ENCODE measurements at regions not wholly inside any gene's neighbourhood (a gene's known extent, or its start where the extent isn't known, plus 50 kb on each side); places are given as distances from the start of the nearest gene placed in this dataset.

GRCh38 chr9:13049223-13049622 lies 230.3 kb downstream of the MPDZ start:
- no peaks in the 10 kb centered on the region for H3K79me2 ChIP-seq (replicated peaks; ENCODE audit: insufficient read depth, low read length)
- peak overlapping the region; percentile 21 for H3K4me3 ChIP-seq (ENCODE audit: low read length)
- H4K20me1 ChIP-seq (ENCODE audit: insufficient read depth), result no peaks in the 10 kb centered on the region
- H3K4me2 ChIP-seq (ENCODE audit: low read length), result no peak overlapping the region
- TF ChIP-seq POLR2AphosphoS5 (IDR thresholded peaks at IDR 0.05) (peak; percentile 76), EP300 (conservative IDR thresholded peaks at IDR 0.05; ENCODE audit: poor library complexity, severe bottlenecking) (no peak)
- TF ChIP-seq, protein P1, sequence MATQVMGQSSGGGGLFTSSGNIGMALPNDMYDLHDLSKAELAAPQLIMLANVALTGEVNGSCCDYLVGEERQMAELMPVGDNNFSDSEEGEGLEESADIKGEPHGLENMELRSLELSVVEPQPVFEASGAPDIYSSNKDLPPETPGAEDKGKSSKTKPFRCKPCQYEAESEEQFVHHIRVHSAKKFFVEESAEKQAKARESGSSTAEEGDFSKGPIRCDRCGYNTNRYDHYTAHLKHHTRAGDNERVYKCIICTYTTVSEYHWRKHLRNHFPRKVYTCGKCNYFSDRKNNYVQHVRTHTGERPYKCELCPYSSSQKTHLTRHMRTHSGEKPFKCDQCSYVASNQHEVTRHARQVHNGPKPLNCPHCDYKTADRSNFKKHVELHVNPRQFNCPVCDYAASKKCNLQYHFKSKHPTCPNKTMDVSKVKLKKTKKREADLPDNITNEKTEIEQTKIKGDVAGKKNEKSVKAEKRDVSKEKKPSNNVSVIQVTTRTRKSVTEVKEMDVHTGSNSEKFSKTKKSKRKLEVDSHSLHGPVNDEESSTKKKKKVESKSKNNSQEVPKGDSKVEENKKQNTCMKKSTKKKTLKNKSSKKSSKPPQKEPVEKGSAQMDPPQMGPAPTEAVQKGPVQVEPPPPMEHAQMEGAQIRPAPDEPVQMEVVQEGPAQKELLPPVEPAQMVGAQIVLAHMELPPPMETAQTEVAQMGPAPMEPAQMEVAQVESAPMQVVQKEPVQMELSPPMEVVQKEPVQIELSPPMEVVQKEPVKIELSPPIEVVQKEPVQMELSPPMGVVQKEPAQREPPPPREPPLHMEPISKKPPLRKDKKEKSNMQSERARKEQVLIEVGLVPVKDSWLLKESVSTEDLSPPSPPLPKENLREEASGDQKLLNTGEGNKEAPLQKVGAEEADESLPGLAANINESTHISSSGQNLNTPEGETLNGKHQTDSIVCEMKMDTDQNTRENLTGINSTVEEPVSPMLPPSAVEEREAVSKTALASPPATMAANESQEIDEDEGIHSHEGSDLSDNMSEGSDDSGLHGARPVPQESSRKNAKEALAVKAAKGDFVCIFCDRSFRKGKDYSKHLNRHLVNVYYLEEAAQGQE (IDR thresholded peaks at IDR 0.05; ENCODE audit: borderline replicate concordance), result peak; percentile 98
- H3K9ac ChIP-seq (ENCODE audit: low read length), result no peak overlapping the region
- H3K36me3 ChIP-seq (ENCODE audit: insufficient read depth, low read length), result no peaks in the 10 kb centered on the region
- H2AFZ ChIP-seq (ENCODE audit: low read depth, low read length), result no peak overlapping the region
- no peaks in the 10 kb centered on the region for H3K27me3 ChIP-seq (ENCODE audit: insufficient read depth, low read depth, low read length)
- H3F3A ChIP-seq (ENCODE audit: insufficient read depth, low read length, poor library complexity, severe bottlenecking), result no peaks in the 10 kb centered on the region
- H3K9me2 ChIP-seq (ENCODE audit: insufficient read depth, low read length), result no peaks in the 10 kb centered on the region
- no peak overlapping the region for H3K27ac ChIP-seq (ENCODE audit: low read length)
- H3K9me3 ChIP-seq (ENCODE audit: low read length), result no peaks in the 10 kb centered on the region

GRCh38 chr9:13053504-13053903 lies 226.0 kb downstream of the MPDZ start:
- H3K27me3 ChIP-seq (ENCODE audit: insufficient read depth, low read depth, low read length), result no peaks in the 10 kb centered on the region
- H3K4me2 ChIP-seq (ENCODE audit: low read length), result no peak overlapping the region
- no peaks in the 10 kb centered on the region for H3K36me3 ChIP-seq (ENCODE audit: insufficient read depth, low read length)
- no peak for TF ChIP-seq POLR2AphosphoS5 (IDR thresholded peaks at IDR 0.05)
- no peak for TF ChIP-seq TAF1 (IDR thresholded peaks at IDR 0.05; ENCODE audit: low read depth)
- no peak for TF ChIP-seq MXI1 (conservative IDR thresholded peaks at IDR 0.05; ENCODE audit: poor library complexity, severe bottlenecking)
- TF ChIP-seq, protein P1 (IDR thresholded peaks at IDR 0.05; ENCODE audit: borderline replicate concordance), result no peak
- TF ChIP-seq RAD21 (conservative IDR thresholded peaks at IDR 0.05), result no peak
- TF ChIP-seq EZH2 (IDR thresholded peaks at IDR 0.05; ENCODE audit: borderline replicate concordance, insufficient read depth, low read length, poor library complexity, severe bottlenecking), result no peak
- no peak for TF ChIP-seq SMC3 (conservative IDR thresholded peaks at IDR 0.05; ENCODE audit: poor library complexity)
- no peak for TF ChIP-seq EP300 (conservative IDR thresholded peaks at IDR 0.05; ENCODE audit: poor library complexity, severe bottlenecking)
- no peak for TF ChIP-seq CTCF (IDR thresholded peaks at IDR 0.05; ENCODE audit: poor library complexity, severe bottlenecking)
- no peak overlapping the region for H3K27ac ChIP-seq (ENCODE audit: low read length)
- no peak overlapping the region for H3K4me3 ChIP-seq (ENCODE audit: low read length)
- H3K9ac ChIP-seq (ENCODE audit: low read length), result no peak overlapping the region
- no peaks in the 10 kb centered on the region for H4K20me1 ChIP-seq (ENCODE audit: insufficient read depth)
- H3K9me3 ChIP-seq (ENCODE audit: low read length), result no peaks in the 10 kb centered on the region
- no peaks in the 10 kb centered on the region for H3F3A ChIP-seq (ENCODE audit: insufficient read depth, low read length, poor library complexity, severe bottlenecking)
- no peaks in the 10 kb centered on the region for H3K79me2 ChIP-seq (replicated peaks; ENCODE audit: insufficient read depth, low read length)
- H2AFZ ChIP-seq (ENCODE audit: low read depth, low read length), result no peak overlapping the region
- H3K9me2 ChIP-seq (ENCODE audit: insufficient read depth, low read length), result no peaks in the 10 kb centered on the region

Measured in neural cell (in vitro differentiated cells).